ENCODE measurements at regions not wholly inside any gene's neighbourhood (a gene's known extent, or its start where the extent isn't known, plus 50 kb on each side); places are given as distances from the start of the nearest gene placed in this dataset.

GRCh38 chr13:62130062-62130970 lies 714.7 kb upstream of the PCDH20 start:
- H3K4me1 ChIP-seq (ENCODE audit: insufficient read depth) = no peaks in the 10 kb centered on the region
- whole genome bisulfite sequencing, 3 donors = 56 to 63% (median 59%) methylated on average over 5 of the region's 5 CpGs
- no peak overlapping the region for H3K4me3 ChIP-seq
- intact Hi-C loops (cut with DNase I) = no loop called here
- H3K27me3 ChIP-seq = no peaks in the 10 kb centered on the region
- DNase-seq = no peak
- TF ChIP-seq POLR2A (IDR thresholded peaks at IDR 0.05) (no peak), EP300 (IDR thresholded peaks at IDR 0.05) (no peak), CTCF (IDR thresholded peaks at IDR 0.05) (no peak)
- H3K27ac ChIP-seq = no peak overlapping the region
- H3K36me3 ChIP-seq = no peaks in the 10 kb centered on the region
- H3K9me3 ChIP-seq = no peaks in the 10 kb centered on the region

DNA sequence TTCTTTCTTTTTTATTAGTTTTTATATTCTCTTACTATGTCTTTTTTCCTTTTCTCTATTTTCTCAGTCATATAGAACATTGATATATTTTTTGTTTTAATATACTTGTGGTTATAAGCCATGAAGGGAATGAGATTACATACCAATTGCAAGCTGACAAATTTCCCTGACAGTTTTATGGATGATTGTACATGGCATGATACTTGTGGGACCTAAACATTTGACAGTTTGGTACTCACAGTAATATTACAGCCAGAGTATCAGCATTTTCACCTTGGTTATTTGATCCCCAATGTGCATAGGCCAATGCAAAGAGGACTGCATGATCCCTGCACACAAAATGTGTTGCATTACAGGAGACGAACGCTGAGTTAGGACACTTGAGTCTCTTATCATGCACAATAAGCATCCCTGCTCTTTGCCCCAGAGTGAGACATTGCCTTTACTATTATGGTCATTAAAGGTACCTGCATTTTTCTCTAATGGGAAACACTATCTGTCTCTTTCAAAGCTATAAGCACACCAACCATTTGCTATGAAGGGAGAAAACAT lies 713.4 kb upstream of the PCDH20 start:
- DNase-seq = no peak
- Histone ChIP-seq H3K27ac (no peak overlapping the region), H3K9me3 (no peaks in the 10 kb centered on the region), H3K4me1 (ENCODE audit: insufficient read depth) (no peaks in the 10 kb centered on the region), H3K36me3 (no peaks in the 10 kb centered on the region), H3K4me3 (no peak overlapping the region), H3K27me3 (no peaks in the 10 kb centered on the region)
- TF ChIP-seq EP300 (IDR thresholded peaks at IDR 0.05) (no peak), CTCF (IDR thresholded peaks at IDR 0.05) (no peak)
- WGBS, 3 donors = 59 to 76% (median 60%) methylated on average over 2 of the region's 2 CpGs
- intact Hi-C loops (cut with DNase I) = no loop called here

DNA sequence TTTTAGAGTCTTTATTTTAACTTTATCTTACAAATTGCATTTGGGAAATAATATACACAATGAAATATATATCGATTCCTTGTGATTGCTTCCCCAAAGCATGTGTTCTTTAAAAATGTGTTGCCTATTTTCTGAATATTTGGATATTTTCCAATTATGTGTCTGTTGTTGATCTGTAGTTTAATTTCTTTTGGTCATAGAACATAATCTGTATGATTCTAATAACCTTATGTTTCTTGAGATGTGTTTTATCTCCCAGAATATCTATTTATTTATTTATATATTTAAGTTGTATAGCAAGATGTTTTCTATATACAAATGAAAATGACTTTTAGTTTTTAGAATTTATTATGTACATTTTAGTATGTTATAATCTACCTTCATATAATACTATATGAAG lies 710.8 kb upstream of the PCDH20 start:
- H3K27ac ChIP-seq = no peak overlapping the region
- no peaks in the 10 kb centered on the region for H3K9me3 ChIP-seq
- no peaks in the 10 kb centered on the region for H3K27me3 ChIP-seq
- WGBS, 3 donors = 93 to 96% (median 93%) methylated on average over 1 of the region's 1 CpG
- TF ChIP-seq EP300 (IDR thresholded peaks at IDR 0.05) = no peak
- TF ChIP-seq CTCF (IDR thresholded peaks at IDR 0.05) = no peak
- no peak for TF ChIP-seq POLR2A (IDR thresholded peaks at IDR 0.05)
- H3K4me3 ChIP-seq = no peak overlapping the region
- no peaks in the 10 kb centered on the region for H3K36me3 ChIP-seq
- no peak for DNase-seq
- intact Hi-C loops (cut with DNase I) = no loop called here
- H3K4me1 ChIP-seq (ENCODE audit: insufficient read depth) = no peaks in the 10 kb centered on the region

GRCh38 chr13:62125451-62125850 lies 709.8 kb upstream of the PCDH20 start:
- intact Hi-C loops (cut with DNase I) = no loop called here
- H3K27me3 ChIP-seq = no peaks in the 10 kb centered on the region

GRCh38 chr13:62123409-62123808 lies 707.8 kb upstream of the PCDH20 start:
- WGBS, 3 donors = 66 to 76% (median 69%) methylated on average over 2 of the region's 2 CpGs
- no peaks in the 10 kb centered on the region for H3K36me3 ChIP-seq
- no peaks in the 10 kb centered on the region for H3K27me3 ChIP-seq
- H3K9me3 ChIP-seq = no peaks in the 10 kb centered on the region
- no peak for TF ChIP-seq CTCF (IDR thresholded peaks at IDR 0.05)
- no peak for TF ChIP-seq POLR2A (IDR thresholded peaks at IDR 0.05)
- TF ChIP-seq EP300 (IDR thresholded peaks at IDR 0.05) = no peak
- intact Hi-C loops (cut with DNase I) = no loop called here
- H3K4me3 ChIP-seq = no peak overlapping the region
- H3K27ac ChIP-seq = no peak overlapping the region
- no peaks in the 10 kb centered on the region for H3K4me1 ChIP-seq (ENCODE audit: insufficient read depth)
- no peak for DNase-seq

More at GRCh38 chr13:62125451-62125850, 709.8 kb upstream of the PCDH20 start:
- 62 to 71% (median 67%) methylated on average over 1 of the region's 1 CpG for WGBS, 3 donors
- Histone ChIP-seq H3K4me3 (no peak overlapping the region), H3K4me1 (ENCODE audit: insufficient read depth) (no peaks in the 10 kb centered on the region), H3K36me3 (no peaks in the 10 kb centered on the region), H3K9me3 (no peaks in the 10 kb centered on the region), H3K27ac (no peak overlapping the region)
- TF ChIP-seq EP300 (IDR thresholded peaks at IDR 0.05) (no peak), POLR2A (IDR thresholded peaks at IDR 0.05) (no peak)
- DNase-seq = no peak

Measured in ovary (tissue), 7 donors.